Renal pelvis (tissue), 1 donor: ENCODE measurements at regions not wholly inside any gene's neighbourhood (a gene's known extent, or its start where the extent isn't known, plus 50 kb on each side); places are given as distances from the start of the nearest gene placed in this dataset.

Source experiments
- DNase-seq: peaks from one replicate; pipeline ENCODE4 v3.0.0-alpha.2; 2013

- DNase-seq = no peak
Measured at GRCh38 chr12:71071536-71072097, 86.2 kb downstream of the TSPAN8 start.

- no peak for DNase-seq
Measured at GRCh38 chr12:71070416-71071128, 87.2 kb downstream of the TSPAN8 start.

DNA sequence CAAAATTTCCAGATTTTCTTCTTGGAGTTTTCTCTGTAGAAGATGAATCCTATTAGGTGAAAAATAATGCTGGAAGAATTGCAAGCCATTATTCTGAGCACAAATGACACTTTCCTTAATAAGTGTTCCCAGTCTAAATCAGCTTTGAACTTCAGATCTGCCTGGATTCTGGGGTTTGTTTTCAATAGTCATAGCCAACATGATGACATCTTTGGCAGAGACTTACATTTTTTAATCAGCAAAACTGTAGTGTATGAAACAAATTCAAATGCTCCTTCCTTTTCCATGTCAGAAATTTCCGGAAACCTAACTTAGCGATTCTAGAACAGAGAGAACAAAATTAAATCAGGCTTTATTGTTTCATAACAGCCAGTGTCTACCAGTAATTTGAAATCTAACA, 88.5 kb downstream of the TSPAN8 start:
- DNase-seq = no peak

DNA sequence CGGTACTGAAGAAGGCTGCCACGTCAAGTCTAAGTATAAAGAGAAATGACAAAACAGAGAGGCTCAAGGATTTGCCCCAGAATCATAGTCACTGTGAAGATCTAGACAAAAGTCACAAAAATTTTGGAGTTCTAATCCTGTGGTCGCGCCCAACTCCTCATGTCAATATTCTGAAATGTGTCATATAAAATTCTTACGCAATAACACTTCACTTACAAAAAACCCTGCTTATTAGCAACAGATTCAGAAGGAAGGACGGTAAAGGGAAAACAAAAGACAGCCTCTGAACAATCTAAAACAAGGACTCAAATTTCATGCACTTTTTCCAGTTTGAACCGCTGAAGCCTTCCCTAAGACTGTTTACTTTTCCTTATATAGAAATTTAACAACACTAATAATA, 94.7 kb downstream of the TSPAN8 start:
- DNase-seq = no peak

DNA sequence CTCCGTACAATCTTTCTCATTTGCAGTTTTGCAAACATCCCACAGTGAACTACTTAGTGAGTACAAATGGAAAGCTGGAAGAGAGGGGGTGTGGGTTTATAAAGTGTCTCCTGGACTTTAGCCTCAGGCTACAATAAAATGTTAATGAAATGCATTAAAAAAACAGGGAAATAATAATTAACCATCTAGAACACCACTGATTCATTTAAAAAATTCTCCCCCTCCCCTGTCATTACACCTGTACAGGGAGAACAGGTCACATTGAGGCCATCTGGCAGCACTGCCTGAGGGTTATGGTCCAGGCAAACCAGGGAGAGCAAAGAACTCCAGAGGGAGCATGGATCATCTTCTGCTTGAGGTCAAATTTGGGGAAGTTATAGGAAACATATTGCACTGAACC, 96.3 kb downstream of the TSPAN8 start:
- peak; percentile 36 for DNase-seq

DNA sequence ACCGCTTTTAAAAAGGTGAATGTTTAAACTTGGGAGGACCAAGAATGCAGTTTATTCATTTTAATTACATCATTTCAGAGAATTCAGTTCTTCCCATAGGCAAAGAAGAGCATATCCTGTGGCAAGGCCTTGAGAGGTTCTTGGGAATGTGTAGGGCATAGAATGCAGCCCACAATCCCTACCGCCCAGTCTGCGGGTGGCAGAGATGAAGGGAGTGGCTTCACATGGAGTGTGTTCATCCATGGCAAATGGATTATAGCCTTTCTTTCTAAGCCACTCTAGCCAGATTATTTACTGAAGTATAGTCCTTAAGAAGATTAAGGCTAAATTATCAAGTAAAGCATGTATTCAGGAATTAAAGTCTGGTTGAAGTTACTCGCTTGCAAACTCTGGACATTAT, 97.4 kb downstream of the TSPAN8 start:
- DNase-seq = no peak

DNA sequence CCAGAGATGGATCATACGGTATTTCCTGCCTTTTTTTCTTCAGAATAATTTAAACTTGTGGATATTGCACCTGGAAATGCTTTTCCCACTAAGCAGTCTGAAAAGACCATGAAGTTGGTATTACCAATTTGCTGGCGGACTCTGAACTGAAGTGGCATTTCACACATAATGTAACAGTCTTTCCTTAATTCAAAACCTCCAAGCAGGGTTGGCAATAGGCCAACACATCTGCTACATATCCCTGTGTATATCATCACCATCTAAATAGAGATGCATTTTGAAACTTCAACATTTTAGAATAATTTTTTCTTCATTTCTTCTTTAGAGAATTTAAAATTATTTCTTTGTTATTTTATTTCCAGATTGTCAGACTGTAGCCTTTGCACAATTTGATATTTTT, 100.5 kb downstream of the TSPAN8 start:
- DNase-seq = no peak

DNA sequence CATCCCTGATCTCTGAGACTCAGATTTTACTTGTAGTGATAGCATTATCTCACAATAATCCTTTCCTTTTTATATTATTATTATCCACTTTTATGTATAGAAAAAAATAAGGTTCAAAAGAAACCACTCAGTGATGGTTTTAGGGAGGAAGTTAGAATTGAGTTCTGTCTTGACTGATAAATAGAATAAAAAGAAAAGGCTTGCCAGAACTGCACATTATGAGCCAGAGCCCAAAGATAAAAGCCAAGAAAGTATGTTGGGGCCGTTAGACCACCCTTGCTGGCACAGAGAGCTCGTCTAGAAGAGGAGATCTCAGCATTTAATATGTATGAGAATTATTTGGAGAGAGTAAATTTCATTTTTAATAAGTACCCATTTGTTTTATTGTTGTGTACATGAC, 103.2 kb downstream of the TSPAN8 start:
- DNase-seq = no peak

GRCh38 chr12:71046215-71046614, 111.6 kb downstream of the TSPAN8 start:
- no peak for DNase-seq

DNA sequence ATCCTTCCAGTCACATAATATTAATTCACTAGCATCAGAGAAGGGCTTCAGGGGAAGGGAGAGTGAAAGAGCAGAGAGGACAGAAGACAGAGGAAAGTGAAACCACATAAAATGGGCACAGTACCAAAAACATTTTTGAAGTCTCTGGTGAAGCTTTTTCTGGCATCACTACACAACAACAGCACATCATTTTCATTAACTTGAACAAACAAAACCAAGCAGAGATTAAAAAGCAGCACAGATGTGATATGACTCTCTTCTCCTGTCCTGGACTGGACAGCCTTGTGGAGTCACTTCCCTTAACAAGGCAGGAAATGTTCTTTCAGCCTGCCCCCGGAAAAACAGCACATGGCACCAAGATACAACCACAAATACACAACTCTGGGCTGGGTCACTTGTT, 112.0 kb downstream of the TSPAN8 start:
- no peak for DNase-seq

- no peak for DNase-seq
Measured at GRCh38 chr12:71041476-71041875, 116.3 kb downstream of the TSPAN8 start.

DNA sequence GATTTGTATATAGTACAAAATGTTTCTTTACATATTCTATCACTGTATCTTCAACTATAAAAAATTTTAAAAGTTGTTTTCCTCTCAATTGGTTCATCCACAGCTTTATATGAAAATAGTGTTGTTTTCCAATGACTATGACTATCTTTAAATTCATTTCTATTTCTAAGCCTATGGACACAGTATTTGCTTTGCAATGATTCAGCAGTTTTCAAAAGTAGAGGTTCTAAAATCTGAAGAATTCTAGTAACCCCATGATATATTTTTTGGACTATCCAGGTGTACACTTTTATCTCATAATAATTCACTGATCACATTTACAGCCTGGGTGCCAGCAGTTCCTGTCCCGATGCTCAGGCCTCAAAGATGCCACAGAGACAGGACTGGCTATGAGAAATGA, 118.4 kb upstream of the PTPRR start:
- no peak for DNase-seq

DNA sequence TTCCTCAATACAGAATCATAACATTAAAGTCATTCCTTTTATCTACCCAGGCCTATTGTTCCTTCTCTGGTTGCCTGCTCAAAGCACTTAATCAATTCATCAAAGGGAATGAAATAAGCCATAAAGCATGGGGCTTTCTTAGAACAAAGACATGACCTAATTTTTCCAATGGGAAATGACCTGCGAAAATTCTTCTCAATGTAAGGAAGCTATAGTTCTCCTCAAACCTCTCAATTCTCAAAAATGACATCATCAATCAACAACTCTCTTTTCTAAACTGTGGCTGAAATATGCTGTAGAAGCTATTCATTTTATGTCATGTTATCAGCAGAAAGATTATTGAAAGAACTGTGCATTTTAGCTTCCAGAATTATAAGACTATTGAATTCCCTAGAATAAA, 116.0 kb upstream of the PTPRR start:
- no peak for DNase-seq

GRCh38 chr12:71032933-71033332, 112.4 kb upstream of the PTPRR start:
- DNase-seq = no peak

DNA sequence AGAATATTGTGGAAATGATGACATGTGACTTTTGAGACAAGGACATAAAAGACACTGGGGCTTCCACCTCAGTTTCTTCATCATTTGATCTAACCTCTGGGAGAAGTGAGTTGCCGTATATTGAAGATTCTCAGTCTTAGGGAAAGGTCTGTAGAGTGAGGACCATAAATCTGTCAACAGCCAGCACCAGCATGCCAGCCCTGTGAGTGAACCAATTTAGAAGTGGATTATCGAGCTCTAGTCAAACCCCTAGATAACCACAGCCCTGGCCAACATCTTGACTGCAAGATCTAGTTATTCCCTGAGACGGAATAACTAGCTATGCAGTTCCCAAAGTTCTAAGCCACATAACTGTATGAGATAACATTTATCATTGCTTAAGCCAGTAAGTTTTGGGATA, 108.8 kb upstream of the PTPRR start:
- DNase-seq = no peak

GRCh38 chr12:71027856-71028255, 107.3 kb upstream of the PTPRR start:
- DNase-seq = no peak

DNA sequence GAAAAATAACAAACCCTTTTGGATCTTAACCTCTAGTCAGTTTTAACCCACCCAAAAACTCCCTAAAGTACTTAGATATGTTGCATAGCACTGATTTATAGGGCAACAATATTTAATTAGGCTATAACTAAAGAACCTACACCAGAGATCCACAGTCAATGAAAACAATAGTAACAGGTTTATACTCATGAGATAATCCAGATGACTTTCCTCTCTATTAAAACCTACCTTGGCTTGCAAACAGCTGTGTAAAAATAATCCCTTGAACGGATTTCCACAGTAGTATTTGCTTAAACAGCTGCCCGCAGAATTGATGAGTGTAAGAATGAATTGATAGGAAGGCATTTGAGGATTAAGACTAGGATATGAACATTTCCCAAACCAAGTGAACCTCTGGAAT, 104.3 kb upstream of the PTPRR start:
- DNase-seq = no peak

GRCh38 chr12:71024281-71024680, 103.7 kb upstream of the PTPRR start:
- no peak for DNase-seq

- no peak for DNase-seq
Measured at GRCh38 chr12:71021491-71021890, 101.0 kb upstream of the PTPRR start.

- no peak for DNase-seq
Measured at GRCh38 chr12:71019282-71019831, 98.8 kb upstream of the PTPRR start.

DNA sequence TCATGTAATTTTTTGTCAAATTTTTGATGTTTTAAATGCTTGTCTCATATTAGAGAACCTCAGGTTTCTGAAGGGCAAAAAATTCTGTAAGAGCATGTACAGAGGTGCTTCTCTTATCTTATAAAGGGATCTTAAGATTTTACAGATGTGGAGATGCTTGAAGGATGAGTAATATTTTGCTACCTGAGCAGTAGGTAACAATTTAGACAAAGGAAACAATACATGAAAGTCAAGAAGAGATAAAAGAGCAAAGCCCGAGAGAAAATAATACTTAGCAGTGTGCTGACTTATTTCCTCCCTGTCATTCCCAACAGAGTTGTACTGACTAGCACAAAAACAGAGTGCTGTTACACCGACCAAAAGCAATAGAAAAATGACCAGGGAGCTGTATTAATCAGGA, 98.1 kb upstream of the PTPRR start:
- no peak for DNase-seq

DNA sequence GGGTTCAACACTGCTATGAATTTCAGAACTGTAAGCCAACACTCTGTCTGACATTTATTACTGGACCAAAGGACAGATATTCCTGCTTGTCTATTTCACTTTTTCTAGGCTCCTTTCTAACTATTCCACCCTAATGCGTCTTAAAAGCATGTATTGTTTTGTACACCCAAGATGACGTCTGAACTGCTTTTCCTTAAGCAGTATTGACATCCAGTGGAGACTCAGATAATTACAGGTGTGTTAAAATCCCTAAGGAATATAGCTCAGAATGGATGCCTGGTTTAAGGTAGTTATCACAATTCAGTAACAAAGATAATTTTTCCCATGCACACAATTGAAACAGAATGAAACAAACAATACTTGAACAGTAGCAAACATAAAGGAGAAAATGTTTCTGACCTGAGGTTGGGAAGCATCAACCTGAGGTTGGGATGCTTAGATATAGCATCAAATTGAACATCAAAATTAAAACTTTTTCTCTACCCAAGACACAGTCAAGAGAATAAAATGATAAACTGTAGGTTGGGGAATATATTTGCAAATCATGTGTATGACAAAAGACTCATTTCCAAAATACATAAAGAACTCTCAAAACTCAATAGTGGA, 93.7 kb upstream of the PTPRR start:
- peak; percentile 21 for DNase-seq

GRCh38 chr12:71011261-71011660, 90.7 kb upstream of the PTPRR start:
- DNase-seq = no peak

GRCh38 chr12:71010143-71010479, 89.6 kb upstream of the PTPRR start:
- DNase-seq = no peak
